ENCODE measurements at regions not wholly inside any gene's neighbourhood (a gene's known extent, or its start where the extent isn't known, plus 50 kb on each side); places are given as distances from the start of the nearest gene placed in this dataset.

DNA sequence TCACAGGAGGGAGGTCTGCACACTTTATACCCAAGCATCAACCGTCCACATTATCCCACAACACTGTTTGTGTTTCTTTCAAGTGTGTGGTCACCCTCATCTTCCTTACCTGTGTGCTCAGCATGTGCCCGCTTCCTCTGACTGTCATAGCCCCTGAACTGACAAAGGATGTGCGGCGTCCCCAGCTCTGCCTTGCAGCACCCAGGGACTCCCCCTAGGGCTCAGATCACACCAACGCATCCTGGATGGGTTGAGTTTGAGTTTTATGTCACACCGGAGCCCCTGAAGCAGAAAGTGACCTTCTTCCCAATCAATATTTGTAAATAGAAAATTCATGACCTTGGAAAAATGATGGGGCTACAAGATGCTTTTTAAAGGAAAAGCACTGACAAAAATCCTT, 770.7 kb upstream of the TMEM132C start:
- TF ChIP-seq, protein P1, sequence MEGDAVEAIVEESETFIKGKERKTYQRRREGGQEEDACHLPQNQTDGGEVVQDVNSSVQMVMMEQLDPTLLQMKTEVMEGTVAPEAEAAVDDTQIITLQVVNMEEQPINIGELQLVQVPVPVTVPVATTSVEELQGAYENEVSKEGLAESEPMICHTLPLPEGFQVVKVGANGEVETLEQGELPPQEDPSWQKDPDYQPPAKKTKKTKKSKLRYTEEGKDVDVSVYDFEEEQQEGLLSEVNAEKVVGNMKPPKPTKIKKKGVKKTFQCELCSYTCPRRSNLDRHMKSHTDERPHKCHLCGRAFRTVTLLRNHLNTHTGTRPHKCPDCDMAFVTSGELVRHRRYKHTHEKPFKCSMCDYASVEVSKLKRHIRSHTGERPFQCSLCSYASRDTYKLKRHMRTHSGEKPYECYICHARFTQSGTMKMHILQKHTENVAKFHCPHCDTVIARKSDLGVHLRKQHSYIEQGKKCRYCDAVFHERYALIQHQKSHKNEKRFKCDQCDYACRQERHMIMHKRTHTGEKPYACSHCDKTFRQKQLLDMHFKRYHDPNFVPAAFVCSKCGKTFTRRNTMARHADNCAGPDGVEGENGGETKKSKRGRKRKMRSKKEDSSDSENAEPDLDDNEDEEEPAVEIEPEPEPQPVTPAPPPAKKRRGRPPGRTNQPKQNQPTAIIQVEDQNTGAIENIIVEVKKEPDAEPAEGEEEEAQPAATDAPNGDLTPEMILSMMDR (IDR thresholded peaks at IDR 0.05; ENCODE audit: low read length) = no peak
- TF ChIP-seq EZH2 (IDR thresholded peaks at IDR 0.05; ENCODE audit: borderline replicate concordance, low read length) = no peak
- Histone ChIP-seq H2AFZ (ENCODE audit: low read length) (no peak overlapping the region), H3K36me3 (ENCODE audit: insufficient read depth, low read length) (no peaks in the 10 kb centered on the region), H3K9ac (ENCODE audit: low read length) (no peak overlapping the region), H3F3A (ENCODE audit: insufficient read depth, low read length) (no peaks in the 10 kb centered on the region), H4K20me1 (ENCODE audit: insufficient read depth, low read length) (no peaks in the 10 kb centered on the region), H3K27me3 (ENCODE audit: insufficient read depth, low read length) (no peaks in the 10 kb centered on the region), H3K4me1 (ENCODE audit: insufficient read depth, low read length, severe bottlenecking) (no peaks in the 10 kb centered on the region), H3K9me2 (ENCODE audit: low read depth, low read length) (no peaks in the 10 kb centered on the region), H3K9me3 (ENCODE audit: low read length) (no peaks in the 10 kb centered on the region), H3K27ac (ENCODE audit: low read depth, low read length, poor library complexity, severe bottlenecking) (no peak overlapping the region), H3K4me3 (ENCODE audit: low read depth, low read length, poor library complexity, severe bottlenecking) (no peak overlapping the region), H3K4me2 (ENCODE audit: low read length) (no peak overlapping the region), H3K79me2 (ENCODE audit: insufficient read depth, low read length) (no peaks in the 10 kb centered on the region)

DNA sequence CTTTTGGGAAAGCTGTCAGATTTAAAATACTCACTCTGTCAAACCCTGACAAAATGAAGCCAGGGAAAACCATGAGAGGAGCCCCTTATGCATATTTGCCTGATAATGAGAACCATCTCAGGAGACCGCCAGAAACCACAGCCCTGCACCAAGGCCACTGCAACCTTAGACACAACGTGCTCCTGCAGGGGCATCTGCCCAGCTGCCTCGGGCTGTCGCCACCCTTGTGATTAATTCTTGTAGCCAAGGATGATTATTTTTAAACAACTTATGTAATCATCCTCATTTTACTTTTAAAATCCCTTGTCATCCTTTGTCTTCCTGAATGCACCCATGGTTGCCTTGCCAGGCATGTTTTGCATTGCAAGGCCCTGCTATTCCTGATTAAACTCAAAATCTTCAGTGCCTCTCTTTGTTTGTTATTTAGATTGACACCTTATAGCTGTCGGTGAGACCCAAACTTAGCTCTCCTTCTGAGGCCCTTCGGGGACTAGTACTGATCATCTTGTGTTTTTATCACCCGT, 766.4 kb upstream of the TMEM132C start:
- no peaks in the 10 kb centered on the region for H3K4me1 ChIP-seq (ENCODE audit: insufficient read depth, low read length, severe bottlenecking)
- no peaks in the 10 kb centered on the region for H3K36me3 ChIP-seq (ENCODE audit: insufficient read depth, low read length)
- no peaks in the 10 kb centered on the region for H3K79me2 ChIP-seq (ENCODE audit: insufficient read depth, low read length)
- H3K4me2 ChIP-seq (ENCODE audit: low read length) = no peak overlapping the region
- no peak overlapping the region for H2AFZ ChIP-seq (ENCODE audit: low read length)
- H4K20me1 ChIP-seq (ENCODE audit: insufficient read depth, low read length) = no peaks in the 10 kb centered on the region
- H3K9me2 ChIP-seq (ENCODE audit: low read depth, low read length) = no peaks in the 10 kb centered on the region
- no peak for TF ChIP-seq EZH2 (IDR thresholded peaks at IDR 0.05; ENCODE audit: borderline replicate concordance, low read length)
- H3K27ac ChIP-seq (ENCODE audit: low read depth, low read length, poor library complexity, severe bottlenecking) = no peak overlapping the region
- no peaks in the 10 kb centered on the region for H3K9me3 ChIP-seq (ENCODE audit: low read length)
- H3F3A ChIP-seq (ENCODE audit: insufficient read depth, low read length) = no peaks in the 10 kb centered on the region
- no peak overlapping the region for H3K4me3 ChIP-seq (ENCODE audit: low read depth, low read length, poor library complexity, severe bottlenecking)
- H3K27me3 ChIP-seq (ENCODE audit: insufficient read depth, low read length) = no peaks in the 10 kb centered on the region
- no peak overlapping the region for H3K9ac ChIP-seq (ENCODE audit: low read length)

DNA sequence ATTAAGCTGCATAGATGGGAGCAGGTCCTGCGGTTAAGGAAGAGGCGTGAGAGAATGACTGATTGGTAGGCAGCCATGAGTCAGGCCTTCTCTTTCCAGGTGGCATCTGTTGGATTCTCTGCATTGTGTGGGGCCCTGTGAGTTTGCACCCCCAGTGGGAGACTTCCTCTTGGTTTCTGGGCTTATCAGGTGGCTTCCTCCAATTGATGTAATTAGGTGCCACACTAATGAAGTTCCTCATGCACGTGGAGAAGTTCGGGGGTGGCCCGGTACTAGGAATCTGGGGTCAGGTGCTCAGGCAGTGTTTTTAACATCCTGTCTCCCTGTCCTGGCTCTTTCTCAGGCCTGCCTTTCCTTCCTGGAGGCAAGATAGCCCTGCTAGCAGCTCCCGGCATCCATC, 765.1 kb upstream of the TMEM132C start:
- H3F3A ChIP-seq (ENCODE audit: insufficient read depth, low read length) = no peaks in the 10 kb centered on the region

More for the DNA sequence above, 765.1 kb upstream of the TMEM132C start:
- H3K9me2 ChIP-seq (ENCODE audit: low read depth, low read length) = no peaks in the 10 kb centered on the region
- H3K4me3 ChIP-seq (ENCODE audit: low read depth, low read length, poor library complexity, severe bottlenecking) = no peak overlapping the region
- H3K4me2 ChIP-seq (ENCODE audit: low read length) = no peak overlapping the region
- no peaks in the 10 kb centered on the region for H3K9me3 ChIP-seq (ENCODE audit: low read length)
- H3K27me3 ChIP-seq (ENCODE audit: insufficient read depth, low read length) = no peaks in the 10 kb centered on the region
- H3K9ac ChIP-seq (ENCODE audit: low read length) = no peak overlapping the region
- H3K27ac ChIP-seq (ENCODE audit: low read depth, low read length, poor library complexity, severe bottlenecking) = no peak overlapping the region
- no peaks in the 10 kb centered on the region for H3K79me2 ChIP-seq (ENCODE audit: insufficient read depth, low read length)
- H3K36me3 ChIP-seq (ENCODE audit: insufficient read depth, low read length) = no peaks in the 10 kb centered on the region
- TF ChIP-seq, protein P1 (IDR thresholded peaks at IDR 0.05; ENCODE audit: low read length) = no peak
- no peak for TF ChIP-seq EZH2 (IDR thresholded peaks at IDR 0.05; ENCODE audit: borderline replicate concordance, low read length)
- H3K4me1 ChIP-seq (ENCODE audit: insufficient read depth, low read length, severe bottlenecking) = no peaks in the 10 kb centered on the region
- no peaks in the 10 kb centered on the region for H4K20me1 ChIP-seq (ENCODE audit: insufficient read depth, low read length)
- no peak overlapping the region for H2AFZ ChIP-seq (ENCODE audit: low read length)
